HPDE6-E6E7 (cell line): ENCODE measurements at regions not wholly inside any gene's neighbourhood (a gene's known extent, or its start where the extent isn't known, plus 50 kb on each side); places are given as distances from the start of the nearest gene placed in this dataset.
A peak's percentile ranks its signal among the peaks of the same experiment; 100 is the strongest.

Experiments
- DNase-seq: peaks from one replicate; pipeline ENCODE4 v3.0.0; 2011; ENCODE audit warnings: missing footprints; ENCODE audit errors: extremely low spot score

GRCh38 chr13:39938596-39938995 is 283.1 kb downstream of the COG6 start:
- DNase-seq = no peak

- no peak for DNase-seq
Observed at GRCh38 chr13:39941236-39941635, 285.8 kb downstream of the COG6 start.

DNA sequence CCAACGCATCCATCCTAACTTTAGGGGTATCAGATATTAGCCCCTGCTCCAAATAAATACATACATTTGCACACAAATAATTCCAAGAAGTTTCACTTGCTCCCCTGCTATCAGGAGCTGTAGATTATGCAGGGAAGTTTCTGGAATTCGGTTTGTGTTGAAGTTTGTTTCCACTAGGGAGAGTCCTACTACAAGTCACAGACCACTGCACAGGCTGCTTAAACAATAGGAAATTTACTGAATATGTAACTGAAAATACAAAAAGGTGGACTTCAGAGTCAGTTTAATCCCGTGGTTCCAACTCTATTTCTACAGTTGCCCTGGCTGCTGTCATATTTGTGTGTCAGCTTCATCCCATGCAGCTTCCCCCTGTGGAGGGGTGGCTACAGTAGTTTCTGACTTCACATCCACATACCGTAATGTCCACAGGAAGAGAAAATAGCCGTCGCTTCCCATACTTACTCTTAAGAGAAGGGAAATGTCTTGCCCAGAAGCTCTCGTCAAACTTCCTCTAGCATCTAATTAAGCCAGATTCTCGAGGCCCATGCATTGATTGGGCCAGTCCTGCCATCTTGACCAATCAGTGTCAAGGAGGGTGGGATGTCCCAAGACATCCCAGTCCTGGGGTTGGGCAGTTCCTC is 286.6 kb downstream of the COG6 start:
- DNase-seq = no peak

DNA sequence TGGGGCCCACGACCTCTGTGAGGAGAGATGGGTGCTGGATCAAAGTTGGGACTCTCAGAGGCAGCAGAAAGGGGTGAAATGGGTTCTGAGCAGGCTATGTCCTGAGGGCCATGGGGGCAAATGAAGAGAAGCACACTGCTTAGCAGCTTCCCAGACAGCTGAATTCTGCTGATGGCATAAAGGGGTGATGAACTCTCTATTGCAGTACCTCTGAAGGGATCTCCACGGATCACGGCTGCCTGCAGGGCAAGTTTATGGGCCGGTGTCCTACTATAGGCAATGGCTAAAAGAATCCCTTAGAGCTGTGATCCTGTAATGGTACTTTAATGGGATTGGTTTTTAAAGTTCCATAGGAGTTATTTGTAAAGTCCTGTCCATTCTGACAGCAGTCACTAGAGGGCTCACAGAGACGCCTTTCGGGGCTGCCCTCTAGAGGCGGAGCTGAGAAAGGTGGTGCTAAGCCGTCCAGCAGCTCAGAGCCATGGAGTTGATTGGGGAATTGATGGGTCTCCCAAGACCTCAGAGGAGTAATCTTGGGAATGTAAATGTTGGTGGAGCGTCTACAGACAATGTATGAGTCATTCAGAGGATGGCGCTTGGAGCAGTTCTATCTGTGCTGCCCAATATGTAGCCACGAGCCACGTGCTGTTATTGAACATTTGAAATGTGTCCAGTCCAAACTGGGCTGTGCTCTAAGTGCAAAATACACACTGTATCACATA is 287.3 kb downstream of the COG6 start:
- DNase-seq = peak; percentile 31

DNA sequence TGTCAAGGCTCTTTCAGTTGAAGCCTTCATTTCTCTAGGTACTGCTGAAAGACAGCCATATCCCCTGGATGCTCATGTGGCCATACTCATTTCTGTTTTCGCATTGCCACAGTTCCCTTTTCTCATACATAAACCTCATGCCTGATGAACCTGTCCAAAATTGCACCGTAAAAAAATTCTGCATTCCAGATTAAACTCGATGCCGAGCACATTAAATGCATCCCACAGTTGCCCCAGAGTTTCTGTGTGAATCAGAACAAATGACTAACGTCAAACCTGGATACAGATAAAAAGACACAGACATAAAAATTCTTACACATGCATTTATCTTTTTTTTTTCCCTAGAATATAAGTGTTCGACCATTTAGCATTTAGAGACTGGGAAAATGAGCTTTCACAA is 288.2 kb downstream of the COG6 start:
- no peak for DNase-seq

- no peak for DNase-seq
Observed at GRCh38 chr13:39945226-39945625, 289.8 kb downstream of the COG6 start.

DNA sequence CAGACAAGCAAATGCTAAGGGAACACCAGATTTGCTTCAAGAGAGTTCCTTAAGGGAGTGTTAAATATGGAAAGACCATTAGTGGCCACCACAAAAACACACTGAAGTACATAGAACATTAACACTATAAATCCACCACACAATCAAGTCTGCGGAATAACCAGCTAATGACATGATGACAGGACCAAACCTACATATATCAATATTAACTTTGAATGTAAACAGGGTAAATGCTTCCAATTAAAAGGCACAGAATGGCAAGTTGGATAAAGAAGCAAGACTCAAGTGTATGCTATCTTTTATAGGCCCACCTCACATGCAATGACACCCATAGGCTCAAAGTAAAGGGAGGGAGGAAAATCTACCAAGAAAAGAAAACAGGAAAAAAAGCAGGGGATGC is 291.3 kb downstream of the COG6 start:
- no peak for DNase-seq

GRCh38 chr13:39951301-39951700 is 295.8 kb downstream of the COG6 start:
- DNase-seq = no peak

- no peak for DNase-seq
Observed at GRCh38 chr13:39952249-39953233, 297.1 kb downstream of the COG6 start.

- DNase-seq = no peak
Observed at GRCh38 chr13:39954476-39954875, 299.0 kb downstream of the COG6 start.

- no peak for DNase-seq
Observed at GRCh38 chr13:39955560-39955959, 300.1 kb downstream of the COG6 start.

DNA sequence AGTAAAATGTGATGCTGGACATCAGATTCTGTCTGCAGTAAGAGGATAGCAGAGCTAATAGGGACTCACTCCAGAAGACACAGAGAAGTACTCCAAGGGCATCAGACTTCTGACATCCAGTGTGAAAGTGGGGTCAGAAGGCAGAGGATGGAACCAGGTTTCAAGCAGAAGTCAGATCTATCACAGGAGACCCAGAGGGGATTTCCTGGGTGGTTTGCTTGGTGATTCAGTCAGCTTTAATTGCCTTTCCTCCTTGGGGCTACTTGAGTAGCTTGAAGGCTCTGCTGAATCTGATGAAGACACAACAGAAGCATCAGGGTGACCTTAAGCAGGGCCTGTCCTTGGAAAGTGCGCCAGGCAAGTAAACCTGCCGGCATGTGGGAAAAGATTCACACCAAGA is 300.6 kb downstream of the COG6 start:
- no peak for DNase-seq

GRCh38 chr13:39957868-39958677 is 302.6 kb downstream of the COG6 start:
- no peak for DNase-seq

DNA sequence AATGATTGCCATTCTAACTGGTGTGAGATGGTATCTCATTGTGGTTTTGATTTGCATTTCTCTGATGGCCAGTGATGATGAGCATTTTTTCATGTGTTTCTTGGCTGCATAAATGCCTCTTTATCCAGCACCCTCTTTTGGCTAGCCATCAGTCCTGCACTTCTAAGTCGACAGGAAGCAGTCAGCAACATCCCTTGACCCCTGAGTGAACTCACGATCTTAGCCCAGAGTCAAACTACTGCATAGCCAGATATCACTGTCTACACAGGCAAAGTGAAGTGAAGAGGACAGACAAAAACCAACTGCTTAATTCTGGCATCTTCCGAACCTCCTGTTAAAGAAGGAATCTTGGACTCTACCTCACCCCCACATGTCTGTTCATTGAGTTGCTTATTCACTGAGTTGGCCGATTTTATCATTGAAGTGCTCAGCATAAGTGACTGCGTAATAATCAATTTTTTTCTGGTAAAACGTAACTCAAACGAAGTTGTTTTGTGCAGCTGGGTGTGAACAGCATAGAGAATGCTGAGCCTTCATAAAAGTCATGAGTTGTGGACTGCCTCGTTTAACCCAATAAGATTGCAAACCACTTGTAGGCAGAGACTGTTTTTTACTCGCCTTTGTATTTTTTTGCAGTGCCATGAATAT is 304.2 kb downstream of the COG6 start:
- no peak for DNase-seq

- DNase-seq = no peak
Observed at GRCh38 chr13:39960191-39960590, 304.7 kb downstream of the COG6 start.

GRCh38 chr13:39961036-39961435 is 305.6 kb downstream of the COG6 start:
- no peak for DNase-seq

- no peak for DNase-seq
Observed at GRCh38 chr13:39963612-39964011, 308.1 kb downstream of the COG6 start.

- DNase-seq = no peak
Observed at GRCh38 chr13:39965309-39965708, 309.8 kb downstream of the COG6 start.

GRCh38 chr13:39967199-39967959 is 311.9 kb downstream of the COG6 start:
- no peak for DNase-seq
